GDM1 (cell line): ENCODE measurements at regions not wholly inside any gene's neighbourhood (a gene's known extent, or its start where the extent isn't known, plus 50 kb on each side); places are given as distances from the start of the nearest gene placed in this dataset.
"Not testable (repeated sequence)": the region's sequence is repeated elsewhere in the genome, so short reads cannot be mapped to it uniquely, and the experiment has no call there.

Experiments
- DNase-seq: peaks from one replicate; lab custom pipeline; 2025; lab: John Stamatoyannopoulos, UW

DNA sequence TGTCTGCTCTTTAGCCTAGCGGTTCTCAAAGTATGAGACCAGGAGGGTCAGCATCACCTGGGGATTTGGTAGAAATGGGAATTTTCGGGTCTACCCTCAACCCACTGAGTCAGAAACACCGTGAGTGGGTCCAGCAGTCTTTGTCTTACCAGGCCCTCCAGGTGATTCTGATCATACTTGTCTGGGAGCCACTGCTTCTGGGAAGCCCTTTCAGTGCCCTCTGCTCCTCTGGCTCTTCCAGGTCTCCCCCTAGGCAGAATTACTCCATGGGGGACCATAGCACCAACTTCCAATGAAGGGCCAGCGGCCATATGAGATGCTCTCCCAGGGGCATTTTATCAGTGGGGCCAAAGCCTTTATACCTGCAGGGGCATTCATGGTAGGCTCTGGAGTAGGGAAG is 81.0 kb upstream of the ETV3 start:
- DNase-seq: no peak

DNA sequence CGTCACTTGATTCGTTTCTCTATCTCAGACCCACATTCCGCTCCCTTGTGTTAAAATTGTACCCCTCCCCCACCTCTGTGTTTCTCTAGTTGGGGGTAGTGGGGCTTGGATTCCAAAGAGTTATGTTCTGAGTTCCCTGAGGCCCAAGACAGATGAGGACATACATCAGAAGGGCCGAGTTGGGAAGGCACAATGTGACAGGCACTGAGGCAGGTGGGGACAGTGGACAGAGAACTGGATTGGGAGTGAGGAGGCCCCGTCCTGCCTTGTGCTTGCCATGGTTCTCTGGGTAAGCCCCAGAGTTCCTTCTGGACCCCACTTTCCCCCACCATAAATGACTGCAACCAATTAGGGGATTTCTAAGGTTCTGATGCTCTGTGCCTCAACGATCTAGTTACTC is 80.5 kb upstream of the ETV3 start:
- DNase-seq: no peak

DNA sequence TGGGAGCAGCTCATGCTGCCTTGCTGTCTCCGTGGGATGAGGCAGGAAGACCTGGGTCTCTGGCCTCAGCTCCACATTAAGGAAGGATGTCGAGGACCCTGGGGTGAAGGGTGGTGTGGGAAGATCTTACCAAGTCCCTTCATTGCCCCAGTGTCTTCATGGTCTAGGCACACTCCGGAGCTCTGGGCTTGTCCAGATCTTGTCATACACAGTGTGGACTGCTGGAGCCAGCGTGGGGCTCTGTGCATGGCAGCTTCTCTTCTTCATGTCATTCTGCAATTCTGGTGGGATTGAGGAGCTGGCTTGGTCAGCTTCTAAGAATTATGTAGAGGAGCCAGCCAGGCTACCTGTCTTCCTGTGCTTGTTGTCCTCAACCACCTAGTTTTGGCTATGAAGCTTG is 79.3 kb upstream of the ETV3 start:
- DNase-seq: no peak

DNA sequence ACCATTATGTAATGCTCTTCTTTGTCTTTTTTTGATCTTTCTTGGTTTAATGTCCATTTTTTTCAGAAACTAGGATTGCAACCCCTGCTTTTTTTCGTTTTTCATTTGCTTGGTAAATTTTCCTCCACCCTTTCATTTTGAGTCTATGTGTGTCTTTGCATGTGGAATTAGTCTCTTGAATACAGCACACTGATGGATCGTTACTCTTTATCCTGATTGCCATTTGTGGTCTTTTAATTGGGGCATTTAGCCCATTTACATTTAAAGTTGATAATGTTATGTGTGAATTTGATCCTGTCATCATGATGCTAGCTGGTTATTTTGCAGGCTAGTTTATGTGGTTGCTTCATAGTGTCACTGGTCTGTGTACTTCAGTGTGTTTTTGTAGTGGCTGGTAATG is 75.6 kb upstream of the ETV3 start:
- no peak for DNase-seq

DNA sequence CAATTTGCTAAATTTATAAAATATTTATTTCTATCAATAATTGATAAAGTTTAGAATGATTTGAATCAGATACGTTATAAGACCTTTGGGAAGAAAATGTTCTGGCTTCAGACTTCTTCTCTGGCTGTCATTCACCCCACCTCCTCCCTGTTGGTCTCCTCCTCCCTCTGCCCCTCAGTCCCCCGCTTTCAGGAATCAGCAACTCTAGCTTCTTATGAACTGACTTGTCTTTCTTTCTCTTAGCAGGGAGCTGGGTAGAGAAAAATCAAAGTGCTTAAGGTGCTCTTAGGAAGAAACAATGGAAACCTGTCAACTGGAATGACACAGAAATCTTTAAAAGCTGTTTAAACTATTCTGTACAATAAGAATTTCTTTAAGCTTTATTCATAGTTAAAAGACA is 71.3 kb upstream of the ETV3 start:
- no peak for DNase-seq

DNA sequence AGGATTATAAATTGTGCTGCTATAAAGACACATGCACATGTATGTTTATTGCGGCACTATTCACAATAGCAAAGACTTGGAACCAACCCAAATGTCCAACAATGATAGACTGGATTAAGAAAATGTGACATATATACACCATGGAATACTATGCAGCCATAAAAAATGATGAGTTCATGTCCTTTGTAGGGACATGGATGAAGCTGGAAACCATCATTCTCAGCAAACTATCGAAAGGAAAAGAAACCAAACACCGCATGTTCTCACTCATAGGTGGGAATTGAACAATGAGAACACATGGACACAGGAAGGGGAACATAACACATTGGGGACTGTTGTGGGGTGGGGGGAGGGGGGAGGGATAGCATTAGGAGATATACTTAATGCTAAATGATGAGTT is 67.8 kb upstream of the ETV3 start:
- not testable (repeated sequence) for DNase-seq

DNA sequence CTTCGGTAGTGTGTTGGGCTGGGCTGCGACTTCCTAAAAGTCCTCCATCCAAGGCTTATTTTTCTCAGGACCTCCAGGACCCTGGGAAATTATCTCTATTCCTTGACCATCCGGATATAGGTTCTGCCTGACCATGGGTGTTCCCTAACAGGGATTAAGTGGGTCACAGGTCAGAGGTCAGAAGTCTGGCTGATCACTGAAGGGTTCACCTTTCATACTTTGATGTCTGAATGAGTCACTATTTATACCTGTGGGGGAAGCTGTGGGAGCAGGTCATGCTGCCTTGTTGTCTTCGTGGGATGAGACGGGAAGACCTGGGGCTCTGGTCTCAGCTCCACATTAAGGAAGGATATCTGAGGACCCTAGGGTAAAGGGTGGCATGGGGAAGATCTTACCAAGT is 65.0 kb upstream of the ETV3 start:
- no peak for DNase-seq

- DNase-seq: no peak
Observed at GRCh38 chr1:157202331-157202730, 64.1 kb upstream of the ETV3 start.

- no peak for DNase-seq
Observed at GRCh38 chr1:157201767-157202166, 63.6 kb upstream of the ETV3 start.

- no peak for DNase-seq
Observed at GRCh38 chr1:157200451-157200850, 62.3 kb upstream of the ETV3 start.

DNA sequence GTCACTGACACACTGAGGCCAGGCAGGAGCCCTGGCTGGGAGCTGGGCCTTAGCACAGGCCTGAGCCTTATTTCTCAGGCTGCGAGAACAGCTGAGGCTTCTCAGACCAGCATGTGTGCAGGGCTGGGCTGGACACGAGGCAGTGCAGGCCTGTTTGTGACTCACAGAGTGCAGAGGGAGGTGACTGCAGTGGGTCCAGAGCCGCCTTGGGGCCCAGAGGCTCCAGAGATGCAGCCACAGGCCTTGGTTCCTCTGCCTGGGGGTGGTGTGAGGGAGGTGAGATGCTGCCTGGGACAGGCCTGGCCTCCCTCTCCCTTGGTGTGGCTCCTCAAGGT is 61.2 kb upstream of the ETV3 start:
- DNase-seq: no peak

GRCh38 chr1:157198619-157199420 is 60.6 kb upstream of the ETV3 start:
- DNase-seq: no peak

- DNase-seq: no peak
Observed at GRCh38 chr1:157197906-157198435, 59.8 kb upstream of the ETV3 start.

DNA sequence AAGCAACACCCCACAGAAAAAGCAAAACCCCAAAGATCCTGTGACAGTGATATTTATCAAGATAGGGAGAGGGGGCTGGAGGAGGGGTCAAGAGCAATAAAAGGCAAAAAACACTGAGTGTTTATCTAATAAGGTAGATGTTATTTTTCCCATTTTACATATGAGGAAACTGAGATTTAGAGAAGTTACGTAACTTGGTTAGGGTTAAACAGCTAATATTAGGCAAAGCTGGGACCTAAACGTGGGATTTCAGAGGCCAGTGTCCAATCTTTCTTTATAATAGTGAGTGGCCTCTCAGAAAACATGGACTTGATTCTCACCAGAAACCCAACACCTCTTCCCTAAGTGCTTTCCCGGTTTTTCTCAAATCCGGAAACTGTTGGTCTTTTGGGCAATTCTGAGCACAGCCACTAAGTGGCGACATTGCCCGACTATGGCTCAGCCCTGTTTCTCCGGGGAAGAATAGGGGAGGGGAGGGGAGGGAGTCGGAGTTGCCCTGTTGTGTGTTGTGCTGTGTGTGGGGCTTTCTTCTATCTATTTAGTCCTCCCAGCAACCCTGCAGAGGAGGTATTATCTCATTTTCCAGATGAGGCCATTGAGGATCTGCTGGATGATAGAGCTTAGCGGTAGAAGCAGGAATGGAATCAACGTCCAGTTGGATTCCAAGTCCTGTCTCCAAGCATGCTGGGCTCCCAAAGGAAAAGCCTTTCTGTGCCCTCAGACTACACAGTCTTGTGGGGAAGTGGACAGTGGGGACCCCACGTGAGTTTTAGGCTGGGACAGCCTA is 58.7 kb upstream of the ETV3 start:
- not testable (repeated sequence) for DNase-seq

DNA sequence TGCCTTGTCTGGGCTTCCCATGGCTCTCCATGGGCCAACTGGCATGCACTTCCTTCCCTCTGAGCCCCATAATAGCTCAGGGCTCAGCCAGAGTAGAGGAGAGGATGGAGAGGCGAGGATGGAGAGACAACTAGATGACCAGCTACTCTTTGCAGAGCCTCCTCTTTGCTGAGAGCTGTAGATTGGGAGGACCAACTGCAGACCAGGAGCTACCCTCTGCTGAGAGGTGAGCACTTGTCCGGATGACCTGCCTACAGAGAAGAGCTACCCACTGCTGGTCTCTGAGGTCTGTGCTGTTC is 58.0 kb upstream of the ETV3 start:
- DNase-seq: no peak

- no peak for DNase-seq
Observed at GRCh38 chr1:157195521-157196244, 57.5 kb upstream of the ETV3 start.

GRCh38 chr1:157194731-157195520 is 56.7 kb upstream of the ETV3 start:
- DNase-seq: no peak

DNA sequence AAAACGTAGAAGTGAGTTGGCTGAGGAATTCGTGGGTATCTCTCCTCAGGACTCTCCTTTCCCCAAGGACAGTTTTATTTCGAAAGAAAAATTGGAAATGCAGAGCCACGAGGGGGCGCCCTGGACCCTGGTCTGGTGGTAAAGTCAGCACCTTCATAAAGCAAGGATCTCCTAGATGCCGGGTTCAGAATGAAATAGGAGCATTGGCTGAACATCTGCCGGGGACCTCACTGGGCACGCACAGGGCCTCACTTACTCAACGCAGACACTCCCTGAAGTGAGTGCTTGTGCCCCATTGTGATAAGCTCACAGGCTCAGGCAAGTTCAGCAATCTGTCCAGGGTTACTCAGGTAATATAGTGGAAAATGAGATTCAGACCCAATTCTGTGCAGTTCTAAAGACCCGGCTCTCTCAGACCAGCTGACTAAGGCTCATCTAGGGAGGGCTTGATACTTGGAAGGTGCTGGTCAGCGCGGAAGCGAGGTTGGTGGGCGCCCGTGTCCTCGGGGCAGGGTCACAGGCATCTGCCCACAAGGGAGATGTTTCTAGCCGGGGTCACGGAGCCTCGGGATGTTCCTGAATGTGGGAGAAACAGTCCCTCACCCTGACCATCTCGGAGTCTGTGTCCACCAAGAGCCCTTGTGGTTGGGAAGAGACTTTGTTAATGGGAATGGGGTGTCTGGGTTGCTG is 55.7 kb upstream of the ETV3 start:
- DNase-seq: peak; percentile 32

DNA sequence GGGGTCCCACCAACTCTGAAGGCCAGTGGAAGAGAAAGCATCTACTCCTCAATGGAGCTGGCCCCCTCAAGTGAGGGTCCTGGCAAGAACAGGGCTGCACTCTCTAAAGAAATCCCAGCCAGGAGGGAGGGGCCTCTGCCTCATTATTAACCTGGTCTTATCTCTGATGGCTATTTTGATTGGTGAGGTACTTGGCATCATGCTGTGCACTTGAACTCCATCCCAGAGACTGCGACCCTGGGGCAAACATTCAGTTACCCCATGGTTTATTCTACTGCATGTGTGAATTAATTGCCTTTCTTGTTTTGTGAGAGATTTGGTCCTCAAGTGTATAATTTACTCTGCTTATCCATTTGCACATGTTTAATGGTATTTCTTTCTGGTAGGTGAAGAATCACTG is 55.0 kb upstream of the ETV3 start:
- DNase-seq: no peak

DNA sequence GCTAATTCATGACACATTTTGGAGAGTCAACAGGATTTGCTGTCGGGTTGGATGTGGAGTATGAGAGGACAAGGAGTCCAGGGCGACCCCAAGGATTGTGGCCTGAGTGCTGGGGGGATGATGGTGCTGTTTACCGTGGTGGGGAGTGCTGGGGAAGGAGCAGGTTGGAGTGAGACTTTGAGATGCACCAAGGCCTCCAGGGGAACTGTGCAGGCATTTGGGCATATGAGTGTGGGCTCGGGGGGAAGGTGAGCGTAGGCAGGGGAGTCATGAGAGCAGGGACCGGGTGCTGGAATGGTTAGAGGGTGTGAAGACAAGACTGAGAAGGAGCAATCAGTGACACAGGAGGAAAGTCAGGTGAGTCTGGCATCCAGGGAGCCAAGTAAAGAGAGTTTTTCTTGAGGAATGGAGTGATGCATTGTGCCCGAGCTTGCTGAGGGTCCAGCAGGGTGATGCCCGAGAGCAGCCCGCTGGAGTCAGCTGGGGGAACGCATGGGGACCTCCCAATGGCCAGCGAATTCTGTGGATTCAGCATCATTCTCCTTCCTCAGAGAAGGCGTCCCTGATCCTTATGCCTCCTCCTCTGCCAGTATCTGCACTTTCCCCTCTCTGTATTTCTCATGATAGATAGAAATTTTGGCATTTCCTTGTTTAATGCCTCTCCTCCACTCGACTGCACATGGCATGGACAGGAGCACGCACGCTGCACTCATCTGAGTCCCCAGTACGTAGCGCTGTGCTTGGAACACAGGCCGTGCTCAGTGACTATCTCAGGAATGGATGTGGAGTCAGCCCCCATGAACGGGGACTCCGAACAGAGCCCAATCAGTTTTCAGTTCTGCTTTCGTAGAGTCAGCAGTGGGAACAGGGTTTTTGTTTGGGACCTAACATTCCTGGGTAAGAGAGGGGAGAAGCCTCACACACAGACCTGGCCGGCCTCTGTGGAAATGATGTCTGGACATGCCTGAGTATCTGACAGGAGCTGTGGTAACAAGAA is 52.1 kb upstream of the ETV3 start:
- no peak for DNase-seq
